Urinary bladder (tissue), 3 donors: ENCODE measurements at regions not wholly inside any gene's neighbourhood (a gene's known extent, or its start where the extent isn't known, plus 50 kb on each side); places are given as distances from the start of the nearest gene placed in this dataset.

Experiments used
- DNase-seq: peaks from one replicate; pipeline ENCODE4 v3.0.0-alpha.2; 2015; ENCODE audit errors: extremely low spot score
- H3K27ac ChIP-seq: one replicate; pipeline ENCODE4 v1.5.1; 2013; ENCODE audit warnings: low read depth, mild to moderate bottlenecking, moderate library complexity
- H3K36me3 ChIP-seq: one replicate; pipeline ENCODE4 v1.6.1; 2013; ENCODE audit warnings: mild to moderate bottlenecking, moderate library complexity; ENCODE audit not compliant: insufficient read depth
- H3K4me1 ChIP-seq: one replicate; pipeline ENCODE4 v1.6.1; 2013; ENCODE audit warnings: mild to moderate bottlenecking, moderate library complexity; ENCODE audit not compliant: insufficient read depth
- H3K4me3 ChIP-seq: one replicate; pipeline ENCODE4 v1.5.1; 2013; ENCODE audit warnings: low read depth, low read length
- WGBS: extraction: QIAGEN DNeasy Blood & Tissue Kit; methylation state at CpG from one replicate; pipeline ENCODE4 v1.1.7; 2013; 5-methylcytosine and 5-hydroxymethylcytosine counted together
- donor health status: healthy with polysubstance abuse.
- donor health status: healthy.

- Histone ChIP-seq H3K27ac (no peak overlapping the region), H3K36me3 (no peaks in the 10 kb centered on the region), H3K4me1 (no peaks in the 10 kb centered on the region), H3K4me3 (no peak overlapping the region)
- WGBS, result 79% methylated on average over 2 of the region's 2 CpGs
- no peak for DNase-seq
Measured at GRCh38 chr6:23951691-23952090, 174.3 kb upstream of the NRSN1 start.

- H3K27ac ChIP-seq, result no peak overlapping the region
- no peaks in the 10 kb centered on the region for H3K36me3 ChIP-seq
- no peak overlapping the region for H3K4me3 ChIP-seq
- no peak for DNase-seq
- 41% methylated on average over 3 of the region's 3 CpGs for WGBS
- no peaks in the 10 kb centered on the region for H3K4me1 ChIP-seq
Measured at GRCh38 chr6:23952245-23952644, 173.8 kb upstream of the NRSN1 start.

- no peak for DNase-seq
- H3K36me3 ChIP-seq, result no peaks in the 10 kb centered on the region
- no peaks in the 10 kb centered on the region for H3K4me1 ChIP-seq
- 68% methylated on average over 3 of the region's 3 CpGs for WGBS
- H3K4me3 ChIP-seq, result no peak overlapping the region
- no peak overlapping the region for H3K27ac ChIP-seq
Measured at GRCh38 chr6:23953976-23954375, 172.0 kb upstream of the NRSN1 start.

- H3K4me3 ChIP-seq, result no peak overlapping the region
- 72% methylated on average over 3 of the region's 3 CpGs for WGBS
Measured at GRCh38 chr6:23957017-23957416, 169.0 kb upstream of the NRSN1 start.

GRCh38 chr6:23964865-23965264 is 161.2 kb upstream of the NRSN1 start:
- DNase-seq, result no peak
- Histone ChIP-seq H3K4me3 (no peak overlapping the region), H3K27ac (no peak overlapping the region), H3K36me3 (no peaks in the 10 kb centered on the region), H3K4me1 (no peaks in the 10 kb centered on the region)
- 35% methylated on average over 5 of the region's 5 CpGs for WGBS

More at GRCh38 chr6:23957017-23957416, 169.0 kb upstream of the NRSN1 start:
- DNase-seq, result no peak
- no peaks in the 10 kb centered on the region for H3K4me1 ChIP-seq
- H3K36me3 ChIP-seq, result no peaks in the 10 kb centered on the region
- no peak overlapping the region for H3K27ac ChIP-seq

GRCh38 chr6:23969344-23969743 is 156.7 kb upstream of the NRSN1 start:
- 93% methylated on average over 1 of the region's 1 CpG for WGBS
- Histone ChIP-seq H3K36me3 (no peaks in the 10 kb centered on the region), H3K4me3 (no peak overlapping the region), H3K4me1 (no peaks in the 10 kb centered on the region), H3K27ac (no peak overlapping the region)
- no peak for DNase-seq

- Histone ChIP-seq H3K27ac (no peak overlapping the region), H3K4me3 (no peak overlapping the region), H3K36me3 (no peaks in the 10 kb centered on the region), H3K4me1 (no peaks in the 10 kb centered on the region)
- WGBS, result 47% methylated on average over 1 of the region's 1 CpG
- DNase-seq, result no peak
Measured at GRCh38 chr6:23977706-23978105, 148.3 kb upstream of the NRSN1 start.

- Histone ChIP-seq H3K36me3 (no peaks in the 10 kb centered on the region), H3K27ac (no peak overlapping the region), H3K4me1 (no peaks in the 10 kb centered on the region), H3K4me3 (no peak overlapping the region)
- DNase-seq, result no peak
- 78% methylated on average over 1 of the region's 1 CpG for WGBS
Measured at GRCh38 chr6:23980965-23981364, 145.1 kb upstream of the NRSN1 start.

GRCh38 chr6:23981923-23982322 is 144.1 kb upstream of the NRSN1 start:
- no peak for DNase-seq
- no peak overlapping the region for H3K27ac ChIP-seq
- no peaks in the 10 kb centered on the region for H3K4me1 ChIP-seq
- H3K36me3 ChIP-seq, result no peaks in the 10 kb centered on the region
- 95% methylated on average over 6 of the region's 6 CpGs for WGBS
- no peak overlapping the region for H3K4me3 ChIP-seq

- WGBS, result 19% methylated on average over 2 of the region's 2 CpGs
- Histone ChIP-seq H3K27ac (no peak overlapping the region), H3K4me1 (no peaks in the 10 kb centered on the region), H3K4me3 (no peak overlapping the region), H3K36me3 (no peaks in the 10 kb centered on the region)
- DNase-seq, result no peak
Measured at GRCh38 chr6:23983735-23984134, 142.3 kb upstream of the NRSN1 start.

GRCh38 chr6:23985015-23985414 is 141.0 kb upstream of the NRSN1 start:
- Histone ChIP-seq H3K4me1 (no peaks in the 10 kb centered on the region), H3K4me3 (no peak overlapping the region), H3K27ac (no peak overlapping the region), H3K36me3 (no peaks in the 10 kb centered on the region)
- 97% methylated on average over 4 of the region's 4 CpGs for WGBS
- DNase-seq, result no peak

GRCh38 chr6:23989885-23990533 is 136.0 kb upstream of the NRSN1 start:
- 74% methylated on average over 3 of the region's 3 CpGs for WGBS
- H3K36me3 ChIP-seq, result no peaks in the 10 kb centered on the region
- DNase-seq, result no peak
- H3K4me1 ChIP-seq, result no peaks in the 10 kb centered on the region
- H3K4me3 ChIP-seq, result no peak overlapping the region
- no peak overlapping the region for H3K27ac ChIP-seq

GRCh38 chr6:23994013-23994412 is 132.0 kb upstream of the NRSN1 start:
- Histone ChIP-seq H3K4me3 (no peak overlapping the region), H3K4me1 (no peaks in the 10 kb centered on the region), H3K36me3 (no peaks in the 10 kb centered on the region), H3K27ac (no peak overlapping the region)
- 81% methylated on average over 1 of the region's 1 CpG for WGBS
- no peak for DNase-seq

GRCh38 chr6:24004062-24004461 is 122.0 kb upstream of the NRSN1 start:
- Histone ChIP-seq H3K4me1 (no peaks in the 10 kb centered on the region), H3K4me3 (no peak overlapping the region), H3K27ac (no peak overlapping the region), H3K36me3 (no peaks in the 10 kb centered on the region)
- DNase-seq, result no peak
- 32% methylated on average over 3 of the region's 3 CpGs for WGBS

- WGBS, result 50% methylated on average over 1 of the region's 1 CpG
- DNase-seq, result no peak
- H3K4me1 ChIP-seq, result no peaks in the 10 kb centered on the region
- no peak overlapping the region for H3K27ac ChIP-seq
- H3K4me3 ChIP-seq, result no peak overlapping the region
- H3K36me3 ChIP-seq, result no peaks in the 10 kb centered on the region
Measured at GRCh38 chr6:24004659-24005058, 121.4 kb upstream of the NRSN1 start.
